NCI-H2196 (cell line): ENCODE measurements at regions not wholly inside any gene's neighbourhood (a gene's known extent, or its start where the extent isn't known, plus 50 kb on each side); places are given as distances from the start of the nearest gene placed in this dataset.
"Not testable (repeated sequence)": the region's sequence is repeated elsewhere in the genome, so short reads cannot be mapped to it uniquely, and the experiment has no call there.

Experiments used
- DNase-seq: peaks from one replicate; lab custom pipeline; 2025; ENCODE audit not compliant: unreplicated experiment; lab: John Stamatoyannopoulos, UW

- not testable (repeated sequence) for DNase-seq
These were observed 116.5 kb upstream of the AKAP13 start for GRCh38 chr15:85263842-85264440.

- not testable (repeated sequence) for DNase-seq
These were observed 115.7 kb upstream of the AKAP13 start for GRCh38 chr15:85264614-85265190.

GRCh38 chr15:85267158-85267857 lies 113.1 kb upstream of the AKAP13 start:
- not testable (repeated sequence) for DNase-seq

- no peak for DNase-seq
These were observed 105.9 kb upstream of the AKAP13 start for GRCh38 chr15:85274315-85275050.

- DNase-seq, result no peak
These were observed 103.9 kb upstream of the AKAP13 start for GRCh38 chr15:85276508-85276907.

- DNase-seq, result no peak
These were observed 103.5 kb upstream of the AKAP13 start for GRCh38 chr15:85276921-85277320.

GRCh38 chr15:85277847-85278370 lies 102.5 kb upstream of the AKAP13 start:
- no peak for DNase-seq

- DNase-seq, result no peak
These were observed 100.2 kb upstream of the AKAP13 start for GRCh38 chr15:85280203-85280602.

- no peak for DNase-seq
These were observed 99.0 kb upstream of the AKAP13 start for GRCh38 chr15:85281293-85281882.

GRCh38 chr15:85282504-85283115 lies 97.8 kb upstream of the AKAP13 start:
- no peak for DNase-seq

GRCh38 chr15:85283815-85284214 lies 96.6 kb upstream of the AKAP13 start:
- not testable (repeated sequence) for DNase-seq

- no peak for DNase-seq
These were observed 95.9 kb upstream of the AKAP13 start for GRCh38 chr15:85284497-85284896.

GRCh38 chr15:85289677-85290365 lies 90.6 kb upstream of the AKAP13 start:
- peak; percentile 70 for DNase-seq

- DNase-seq, result not testable (repeated sequence)
These were observed 87.8 kb upstream of the AKAP13 start for GRCh38 chr15:85292583-85292982.

- DNase-seq, result peak; percentile 56
These were observed 83.6 kb upstream of the AKAP13 start for GRCh38 chr15:85296615-85297402.

GRCh38 chr15:85297537-85297936 lies 82.9 kb upstream of the AKAP13 start:
- no peak for DNase-seq

GRCh38 chr15:85298366-85298765 lies 82.0 kb upstream of the AKAP13 start:
- DNase-seq, result no peak

- DNase-seq, result no peak
These were observed 81.5 kb upstream of the AKAP13 start for GRCh38 chr15:85298941-85299340.

GRCh38 chr15:85302271-85302670 lies 78.1 kb upstream of the AKAP13 start:
- DNase-seq, result no peak
